ENCODE measurements at regions not wholly inside any gene's neighbourhood (a gene's known extent, or its start where the extent isn't known, plus 50 kb on each side); places are given as distances from the start of the nearest gene placed in this dataset.
"Not testable (repeated sequence)": the region's sequence is repeated elsewhere in the genome, so short reads cannot be mapped to it uniquely, and the experiment has no call there.

DNA sequence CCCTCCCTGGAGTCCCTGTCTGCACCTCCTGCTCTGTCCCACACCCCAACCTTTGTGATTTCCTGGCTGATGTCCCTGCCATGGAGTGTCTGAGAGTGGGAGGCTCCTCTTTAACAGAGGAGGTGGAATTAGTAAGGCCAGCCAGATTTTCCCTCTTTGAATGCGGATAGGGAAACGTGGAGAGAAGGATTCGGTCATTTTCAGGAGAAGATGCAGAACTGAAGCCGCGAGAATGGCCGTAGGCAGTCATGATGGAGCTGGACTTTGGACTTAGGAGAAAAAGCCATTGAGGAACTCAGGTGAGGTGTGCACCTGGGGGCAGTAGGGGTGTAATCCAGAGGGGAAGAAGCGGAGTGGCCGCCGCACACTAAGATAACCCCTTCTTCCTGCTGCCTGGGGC, 138.1 kb upstream of the ATP10A start:
- TF ChIP-seq, protein P1, sequence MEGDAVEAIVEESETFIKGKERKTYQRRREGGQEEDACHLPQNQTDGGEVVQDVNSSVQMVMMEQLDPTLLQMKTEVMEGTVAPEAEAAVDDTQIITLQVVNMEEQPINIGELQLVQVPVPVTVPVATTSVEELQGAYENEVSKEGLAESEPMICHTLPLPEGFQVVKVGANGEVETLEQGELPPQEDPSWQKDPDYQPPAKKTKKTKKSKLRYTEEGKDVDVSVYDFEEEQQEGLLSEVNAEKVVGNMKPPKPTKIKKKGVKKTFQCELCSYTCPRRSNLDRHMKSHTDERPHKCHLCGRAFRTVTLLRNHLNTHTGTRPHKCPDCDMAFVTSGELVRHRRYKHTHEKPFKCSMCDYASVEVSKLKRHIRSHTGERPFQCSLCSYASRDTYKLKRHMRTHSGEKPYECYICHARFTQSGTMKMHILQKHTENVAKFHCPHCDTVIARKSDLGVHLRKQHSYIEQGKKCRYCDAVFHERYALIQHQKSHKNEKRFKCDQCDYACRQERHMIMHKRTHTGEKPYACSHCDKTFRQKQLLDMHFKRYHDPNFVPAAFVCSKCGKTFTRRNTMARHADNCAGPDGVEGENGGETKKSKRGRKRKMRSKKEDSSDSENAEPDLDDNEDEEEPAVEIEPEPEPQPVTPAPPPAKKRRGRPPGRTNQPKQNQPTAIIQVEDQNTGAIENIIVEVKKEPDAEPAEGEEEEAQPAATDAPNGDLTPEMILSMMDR (IDR thresholded peaks at IDR 0.05) = no peak
- Histone ChIP-seq H3K27me3 (replicated peaks; ENCODE audit: insufficient read depth) (no peaks in the 10 kb centered on the region), H3K4me1 (ENCODE audit: control insufficient read depth in 1 of 2, low read depth in 2 of 2) (no peaks in the 10 kb centered on the region), H3K9me3 (no peaks in the 10 kb centered on the region), H3K4me3 (no peak overlapping the region), H3K36me3 (no peaks in the 10 kb centered on the region), H3K27ac (no peak overlapping the region)
- DNase-seq (ENCODE audit: low spot score) (no peak), ATAC-seq (ENCODE audit: insufficient number of reproducible peaks, low FRiP score, low read depth) (no peak)

DNA sequence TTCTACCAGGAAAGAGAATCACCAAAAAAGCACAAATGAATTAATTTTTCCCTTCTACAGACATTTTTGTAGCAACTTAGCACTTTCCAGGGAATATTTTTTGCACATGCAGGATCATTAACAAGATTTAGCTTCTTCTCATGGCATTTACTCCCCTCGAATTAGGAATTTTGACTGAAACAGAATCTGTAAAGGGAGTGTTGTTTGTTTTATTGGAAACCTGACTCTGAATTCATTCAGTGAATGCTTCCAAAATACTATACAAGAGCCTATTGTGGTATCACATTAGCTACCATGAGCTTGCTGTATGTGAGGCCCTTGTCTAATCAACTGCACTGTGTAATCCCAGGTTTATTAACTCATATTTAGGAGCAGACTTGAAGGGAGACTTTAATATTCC, 130.4 kb upstream of the ATP10A start:
- TF ChIP-seq, protein P1 (IDR thresholded peaks at IDR 0.05) = no peak
- H3K4me3 ChIP-seq = no peak overlapping the region
- H3K27ac ChIP-seq = no peak overlapping the region
- H3K9me3 ChIP-seq = no peaks in the 10 kb centered on the region
- no peaks in the 10 kb centered on the region for H3K4me1 ChIP-seq (ENCODE audit: control insufficient read depth in 1 of 2, low read depth in 2 of 2)
- H3K27me3 ChIP-seq (replicated peaks; ENCODE audit: insufficient read depth) = no peaks in the 10 kb centered on the region
- ATAC-seq (ENCODE audit: insufficient number of reproducible peaks, low FRiP score, low read depth) = no peak
- no peaks in the 10 kb centered on the region for H3K36me3 ChIP-seq
- DNase-seq (ENCODE audit: low spot score) = no peak

DNA sequence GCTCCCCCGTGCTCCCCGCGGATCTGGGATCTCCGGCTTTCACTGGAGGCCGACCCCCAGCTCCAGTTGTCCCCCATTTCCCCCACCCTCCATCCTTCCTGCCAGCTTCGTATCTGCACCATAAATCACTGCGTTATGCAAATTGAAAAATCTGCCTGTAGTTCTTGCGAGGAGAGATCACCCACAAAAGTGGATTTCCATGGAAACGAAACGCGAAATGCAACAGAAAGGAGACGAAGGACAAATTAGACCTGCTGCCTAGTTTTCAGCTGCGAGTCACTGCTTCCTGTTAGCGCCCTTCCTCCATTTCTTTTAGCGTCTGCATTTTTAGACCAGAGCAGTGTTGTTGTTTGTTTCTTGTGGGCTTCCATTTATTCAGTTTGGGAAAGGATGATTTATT, 127.1 kb upstream of the ATP10A start:
- no peak overlapping the region for H3K27ac ChIP-seq
- no peaks in the 10 kb centered on the region for H3K36me3 ChIP-seq
- no peaks in the 10 kb centered on the region for H3K4me1 ChIP-seq (ENCODE audit: control insufficient read depth in 1 of 2, low read depth in 2 of 2)
- DNase-seq (ENCODE audit: low spot score) (no peak), ATAC-seq (ENCODE audit: insufficient number of reproducible peaks, low FRiP score, low read depth) (no peak)
- H3K9me3 ChIP-seq = no peaks in the 10 kb centered on the region
- no peak overlapping the region for H3K4me3 ChIP-seq
- TF ChIP-seq, protein P1 (IDR thresholded peaks at IDR 0.05) = no peak
- no peaks in the 10 kb centered on the region for H3K27me3 ChIP-seq (replicated peaks; ENCODE audit: insufficient read depth)

DNA sequence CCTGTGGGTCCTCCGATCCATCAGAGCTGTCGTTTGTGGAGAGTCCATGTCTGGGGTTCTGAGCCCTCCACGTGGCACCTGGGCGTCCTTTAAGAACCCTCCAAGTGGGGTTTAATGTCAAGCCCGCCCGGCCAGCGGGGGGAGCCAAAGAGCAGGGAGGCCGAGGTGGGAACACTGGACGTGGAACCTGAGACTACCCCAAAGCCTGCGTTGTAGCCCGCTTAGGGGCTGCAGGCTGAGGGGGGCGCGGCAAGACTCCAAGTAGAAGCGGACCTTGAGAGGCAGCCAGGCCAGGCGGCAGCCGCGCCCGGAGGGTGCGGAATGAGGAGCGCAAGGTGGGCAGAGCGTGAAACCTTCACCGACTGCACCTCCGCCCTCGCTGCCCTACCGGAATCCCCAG, 126.2 kb upstream of the ATP10A start:
- Histone ChIP-seq H3K27ac (no peak overlapping the region), H3K4me1 (ENCODE audit: control insufficient read depth in 1 of 2, low read depth in 2 of 2) (no peaks in the 10 kb centered on the region), H3K27me3 (replicated peaks; ENCODE audit: insufficient read depth) (no peaks in the 10 kb centered on the region), H3K36me3 (no peaks in the 10 kb centered on the region), H3K9me3 (no peaks in the 10 kb centered on the region), H3K4me3 (no peak overlapping the region)
- DNase-seq (ENCODE audit: low spot score) (no peak), ATAC-seq (ENCODE audit: insufficient number of reproducible peaks, low FRiP score, low read depth) (no peak)
- TF ChIP-seq, protein P1 (IDR thresholded peaks at IDR 0.05) = no peak

DNA sequence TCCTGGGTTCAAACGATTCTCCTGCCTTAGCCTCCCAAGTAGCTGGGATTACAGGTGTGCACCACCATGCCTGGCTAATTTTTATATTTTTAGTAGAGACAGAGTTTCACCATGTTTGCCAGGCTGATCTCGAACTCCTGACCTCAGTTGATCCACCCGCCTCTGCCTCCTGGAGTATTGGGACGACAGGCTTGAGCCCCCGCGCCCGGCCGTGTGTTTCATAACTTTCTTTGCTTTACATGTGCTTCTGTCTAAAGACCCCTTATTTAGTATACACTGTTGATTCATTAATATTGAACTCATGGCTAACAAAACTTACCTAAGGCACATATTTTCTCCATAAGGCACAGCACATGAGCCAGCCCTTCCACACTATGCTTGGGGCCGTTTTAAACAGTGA, 125.6 kb upstream of the ATP10A start:
- not testable (repeated sequence) for H3K4me3 ChIP-seq; H3K4me1 ChIP-seq (ENCODE audit: control insufficient read depth in 1 of 2, low read depth in 2 of 2); H3K36me3 ChIP-seq; H3K27me3 ChIP-seq (replicated peaks; ENCODE audit: insufficient read depth); DNase-seq (ENCODE audit: low spot score); H3K9me3 ChIP-seq; ATAC-seq (ENCODE audit: insufficient number of reproducible peaks, low FRiP score, low read depth); H3K27ac ChIP-seq

DNA sequence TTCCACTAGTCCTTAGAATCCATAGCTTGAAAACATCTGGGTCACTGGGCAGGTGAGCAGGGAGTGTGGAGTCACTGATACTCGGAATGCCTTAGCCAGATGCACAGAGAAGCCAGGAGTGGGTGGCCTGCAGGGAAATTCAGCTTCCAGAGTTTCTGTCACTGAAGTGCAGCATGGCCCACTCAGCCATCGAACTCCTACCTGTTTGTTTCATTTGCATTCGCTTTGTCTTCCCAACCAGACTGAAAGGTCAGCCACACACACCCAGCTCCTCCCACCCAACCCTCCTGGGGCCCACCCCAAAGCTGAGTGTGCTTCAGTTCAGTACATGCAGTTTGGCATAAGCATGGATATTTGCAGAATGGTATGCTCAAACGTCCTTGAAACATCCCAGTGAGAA, 124.5 kb upstream of the ATP10A start:
- no peak overlapping the region for H3K4me3 ChIP-seq
- TF ChIP-seq, protein P1 (IDR thresholded peaks at IDR 0.05) = no peak
- ATAC-seq (ENCODE audit: insufficient number of reproducible peaks, low FRiP score, low read depth) = no peak
- H3K36me3 ChIP-seq = no peaks in the 10 kb centered on the region
- DNase-seq (ENCODE audit: low spot score) = no peak
- no peak overlapping the region for H3K27ac ChIP-seq
- no peaks in the 10 kb centered on the region for H3K27me3 ChIP-seq (replicated peaks; ENCODE audit: insufficient read depth)
- no peaks in the 10 kb centered on the region for H3K4me1 ChIP-seq (ENCODE audit: control insufficient read depth in 1 of 2, low read depth in 2 of 2)
- no peaks in the 10 kb centered on the region for H3K9me3 ChIP-seq

All from thoracic aorta (tissue), 2 donors.